Vagina (tissue), 2 donors: ENCODE measurements at regions not wholly inside any gene's neighbourhood (a gene's known extent, or its start where the extent isn't known, plus 50 kb on each side); places are given as distances from the start of the nearest gene placed in this dataset.

Source experiments
- CTCF ChIP-seq, 3 experiments: fragments of 450-650 bp in 2 of 3; fragments of 200-600 bp in 1 of 3; sonication (generic) in 1 of 3; IDR thresholded peaks; one replicate each; pipeline ENCODE4 v1.5.1; 2017 to 2019; ENCODE audit warnings: antibody characterized with exemption in 3 of 3, mild to moderate bottlenecking in 2 of 3, moderate library complexity in 2 of 3
- POLR2A ChIP-seq, 2 donors: fragments of 450-650 bp; IDR thresholded peaks; one replicate each; pipeline ENCODE4 v1.6.1; 2017; ENCODE audit warnings: antibody characterized with exemption in 2 of 2, mild to moderate bottlenecking in 2 of 2, moderate library complexity in 2 of 2

GRCh38 chr3:107308716-107309115 lies 68.5 kb upstream of the CCDC54 start:
- TF ChIP-seq CTCF (IDR thresholded peaks at IDR 0.05) (no peak), POLR2A (IDR thresholded peaks at IDR 0.05) (no peak)
